Gastrocnemius medialis (tissue), 4 donors: ENCODE measurements at regions not wholly inside any gene's neighbourhood (a gene's known extent, or its start where the extent isn't known, plus 50 kb on each side); places are given as distances from the start of the nearest gene placed in this dataset.

Source experiments
- ATAC-seq, 2 donors: fragments of 150-250 bp; one replicate each; pipeline ENCODE4 v1.9.1; 2016
- DNase-seq, 2 donors: peaks; one replicate each; pipeline ENCODE4 v3.0.0-alpha.2; 2019
- H3K27ac ChIP-seq, 4 donors: fragments of 200-600 bp; sonication (generic); 1 replicate in 1 of 4; 2 replicates in 3 of 4; pipeline ENCODE4 v1.5.1; 2016 to 2018; ENCODE audit warnings: mild to moderate bottlenecking in 2 of 4, moderate library complexity in 1 of 4
- H3K27me3 ChIP-seq, 3 donors: fragments of 200-600 bp; sonication (generic) in 2 of 3; 1 replicate in 1 of 3; 2 replicates in 2 of 3; pipeline versions ENCODE4 v1.5.1 to v1.6.0; 2016 to 2019; ENCODE audit warnings: mild to moderate bottlenecking in 1 of 3, moderate library complexity in 1 of 3
- H3K36me3 ChIP-seq, 2 donors: fragments of 200-600 bp; sonication (generic) in 1 of 2; one replicate each; pipeline ENCODE4 v1.5.1; 2017 to 2018
- H3K4me1 ChIP-seq, 2 donors: fragments of 200-600 bp; sonication (generic) in 1 of 2; one replicate each; pipeline ENCODE4 v1.5.1; 2016 to 2017; ENCODE audit warnings: mild to moderate bottlenecking in 2 of 2
- H3K4me3 ChIP-seq, 4 donors: fragments of 200-600 bp; sonication (generic) in 3 of 4; 1 replicate in 1 of 4; 2 replicates in 3 of 4; pipeline ENCODE4 v1.5.1; 2016 to 2019; ENCODE audit warnings: mild to moderate bottlenecking in 2 of 4
- H3K9me3 ChIP-seq, 3 donors: fragments of 200-600 bp; sonication (generic) in 2 of 3; 1 replicate in 1 of 3; 2 replicates in 2 of 3; pipeline ENCODE4 v1.5.1; 2016 to 2019
- CTCF ChIP-seq, 5 experiments: fragments of 450-650 bp in 3 of 5; fragments of 200-600 bp in 2 of 5; sonication (generic) in 2 of 5; IDR thresholded peaks in 4 of 5; conservative IDR thresholded peaks in 1 of 5; 1 replicate in 4 of 5; 2 replicates in 1 of 5; pipeline ENCODE4 v1.5.1; 2016 to 2019; ENCODE audit warnings: antibody characterized with exemption in 5 of 5, mild to moderate bottlenecking in 3 of 5, moderate library complexity in 3 of 5
- POLR2A ChIP-seq, 2 donors: fragments of 450-650 bp; IDR thresholded peaks; one replicate each; pipeline ENCODE4 v1.6.1; 2017; ENCODE audit warnings: antibody characterized with exemption in 2 of 2, mild to moderate bottlenecking in 2 of 2, moderate library complexity in 2 of 2
- in situ Hi-C, 4 donors: fragments of 200-750 bp; cut with MboI; loops; one replicate each; pipeline versions ENCODE4 v1.15.0 to v1.8.0; 2017; ENCODE audit warnings: low sequenced_read_pairs in 4 of 4
- intact Hi-C: fragments of 100-400 bp; cut with DNase I; formaldehyde crosslinking; loops from one replicate; pipeline ENCODE4 v1.15.1; 2023; ENCODE audit warnings: low total_unique reads

DNA sequence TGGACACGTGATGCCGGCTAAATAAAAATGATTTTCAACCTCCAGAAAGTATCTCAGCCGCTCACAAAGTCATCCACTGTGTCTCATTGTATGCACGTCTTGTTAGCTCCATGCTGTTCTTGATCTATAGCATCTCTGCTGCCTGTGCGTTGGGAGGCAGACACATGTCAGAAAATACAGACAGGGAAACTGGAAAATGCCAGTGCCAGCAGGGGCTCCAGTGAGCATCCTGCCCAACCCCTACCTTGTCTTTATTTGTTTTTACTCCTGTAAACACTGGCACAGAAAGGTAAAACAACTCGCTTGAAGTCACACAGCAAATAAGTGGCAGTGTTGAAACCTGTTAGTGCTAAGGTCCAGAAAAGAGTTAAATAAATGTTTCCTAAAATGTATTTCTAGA is 208.1 kb upstream of the ASIC2 start:
- H3K9me3 ChIP-seq = no peaks in the 10 kb centered on the region
- H3K27me3 ChIP-seq = no peaks in the 10 kb centered on the region
- TF ChIP-seq POLR2A (IDR thresholded peaks at IDR 0.05) = no peak
- no peak for TF ChIP-seq CTCF (IDR thresholded peaks at IDR 0.05 in 4 of 5, conservative IDR thresholded peaks at IDR 0.05 in 1 of 5)
- no peaks in the 10 kb centered on the region for H3K4me1 ChIP-seq
- intact Hi-C loops (no loop called here), in situ Hi-C loops (loop anchor here in 1 of 4 donors (25.0 kb wide), 1 partner anchor 161 kb away; no protein-coding TSS in a partner anchor)
- no peak overlapping the region for H3K4me3 ChIP-seq
- ATAC-seq (no peak), DNase-seq (no peak)
- H3K36me3 ChIP-seq = no peaks in the 10 kb centered on the region
- no peak overlapping the region for H3K27ac ChIP-seq

- Histone ChIP-seq H3K4me3 (no peak overlapping the region), H3K27ac (no peak overlapping the region), H3K36me3 (no peaks in the 10 kb centered on the region), H3K27me3 (no peaks in the 10 kb centered on the region), H3K4me1 (no peaks in the 10 kb centered on the region), H3K9me3 (no peaks in the 10 kb centered on the region)
- intact Hi-C loops = no loop called here
- ATAC-seq (no peak), DNase-seq (no peak)
- TF ChIP-seq CTCF (IDR thresholded peaks at IDR 0.05 in 4 of 5, conservative IDR thresholded peaks at IDR 0.05 in 1 of 5) = no peak
- no peak for TF ChIP-seq POLR2A (IDR thresholded peaks at IDR 0.05)
- in situ Hi-C loops = loop anchor here in 1 of 4 donors (25.0 kb wide), 1 partner anchor 158 kb away; no protein-coding TSS in a partner anchor
Observed at GRCh38 chr17:33504571-33504970, 211.5 kb upstream of the ASIC2 start.

DNA sequence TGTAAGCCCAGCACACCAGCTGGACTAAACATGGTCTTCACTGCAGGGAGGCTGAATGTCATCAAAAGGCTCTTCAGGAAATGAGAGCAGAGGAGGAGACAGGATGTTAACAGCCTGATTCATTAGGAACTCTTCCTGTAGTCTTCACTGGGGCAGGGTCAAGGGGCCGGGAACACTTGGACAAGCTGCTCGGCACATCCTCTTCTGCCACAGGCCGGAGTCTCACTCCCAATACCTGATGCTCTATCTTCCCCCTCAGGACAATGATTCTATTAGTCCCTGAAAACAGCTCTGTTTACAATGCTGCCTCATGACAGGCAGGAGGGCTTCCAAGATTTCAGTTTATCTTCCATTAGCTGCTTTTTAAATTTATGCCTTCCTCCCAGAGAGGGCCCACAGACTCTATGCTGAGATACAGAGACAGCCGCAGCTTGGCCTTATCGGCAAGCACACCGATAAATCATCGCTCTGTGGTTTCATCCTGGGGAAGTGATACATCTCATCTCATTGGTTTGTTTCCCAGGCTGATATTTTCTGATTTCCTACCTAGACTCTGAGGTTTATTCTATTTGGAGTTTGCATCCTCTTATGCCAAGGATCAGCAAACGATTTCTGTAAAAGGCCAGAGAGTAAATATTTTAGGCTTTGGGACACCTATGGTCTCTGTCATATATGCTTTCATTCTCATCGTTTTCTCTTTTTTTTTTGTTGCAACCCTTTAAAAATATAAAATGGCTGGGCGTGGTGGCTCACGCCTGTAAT is 214.0 kb upstream of the ASIC2 start:
- Histone ChIP-seq H3K9me3 (no peaks in the 10 kb centered on the region), H3K27ac (no peak overlapping the region), H3K27me3 (no peaks in the 10 kb centered on the region), H3K36me3 (no peaks in the 10 kb centered on the region), H3K4me3 (no peak overlapping the region), H3K4me1 (no peaks in the 10 kb centered on the region)
- no peak for ATAC-seq
- intact Hi-C loops (no loop called here), in situ Hi-C loops (loop anchor here in 1 of 4 donors (25.0 kb wide), 1 partner anchor 155 kb away; no protein-coding TSS in a partner anchor)
- TF ChIP-seq CTCF (IDR thresholded peaks at IDR 0.05 in 4 of 5, conservative IDR thresholded peaks at IDR 0.05 in 1 of 5) (no peak), POLR2A (IDR thresholded peaks at IDR 0.05) (no peak)
- DNase-seq = no peak

DNA sequence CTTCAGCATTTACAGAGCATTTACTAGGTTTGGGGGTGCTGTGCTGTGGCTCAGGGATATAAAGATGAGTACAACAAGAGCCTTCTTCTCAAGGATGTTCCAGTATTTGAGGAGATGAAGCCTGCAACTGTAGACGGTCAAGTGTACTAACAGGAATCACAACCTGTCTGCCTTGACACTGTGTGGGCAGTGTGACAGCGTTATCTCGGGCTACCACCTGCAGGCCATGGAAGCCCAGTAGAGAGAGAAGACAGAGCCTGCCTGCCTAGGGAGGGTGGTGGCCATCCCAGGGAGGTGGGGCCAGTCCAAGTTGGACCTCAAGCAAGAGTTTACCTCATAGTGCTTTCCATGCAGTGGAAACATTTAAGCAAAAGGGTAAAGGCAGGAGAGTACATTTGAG is 215.1 kb upstream of the ASIC2 start:
- Histone ChIP-seq H3K4me3 (no peak overlapping the region), H3K27ac (no peak overlapping the region), H3K27me3 (no peaks in the 10 kb centered on the region), H3K4me1 (no peaks in the 10 kb centered on the region), H3K36me3 (no peaks in the 10 kb centered on the region), H3K9me3 (no peaks in the 10 kb centered on the region)
- DNase-seq = no peak
- no peak for ATAC-seq
- intact Hi-C loops = no loop called here
- in situ Hi-C loops = loop anchor here in 1 of 4 donors (25.0 kb wide), 1 partner anchor 154 kb away; no protein-coding TSS in a partner anchor
- TF ChIP-seq POLR2A (IDR thresholded peaks at IDR 0.05) (no peak), CTCF (IDR thresholded peaks at IDR 0.05 in 4 of 5, conservative IDR thresholded peaks at IDR 0.05 in 1 of 5) (no peak)
